HG03442 (cell line): ENCODE measurements at regions not wholly inside any gene's neighbourhood (a gene's known extent, or its start where the extent isn't known, plus 50 kb on each side); places are given as distances from the start of the nearest gene placed in this dataset.

Source experiments
- ATAC-seq: cut with Tn5 transposase; IDR thresholded peaks from one replicate; pipeline ENCODE4 v1.9.1; 2021; ENCODE audit warnings: mild to moderate bottlenecking, moderate library complexity; ENCODE audit not compliant: unreplicated experiment

- ATAC-seq = no peak
Observed at GRCh38 chr6:163630572-163630971, 216.1 kb downstream of the QKI start.

GRCh38 chr6:163630096-163630495 is 215.6 kb downstream of the QKI start:
- no peak for ATAC-seq
